IPS DF 4.7 (cell line): ENCODE measurements at regions not wholly inside any gene's neighbourhood (a gene's known extent, or its start where the extent isn't known, plus 50 kb on each side); places are given as distances from the start of the nearest gene placed in this dataset.
"Not testable (repeated sequence)": the region's sequence is repeated elsewhere in the genome, so short reads cannot be mapped to it uniquely, and the experiment has no call there.

Experiments used
- DNase-seq: peaks from one replicate; pipeline ENCODE4 v3.0.0-alpha.2; 2013; ENCODE audit warnings: low spot score; ENCODE audit errors: extremely low read depth

DNA sequence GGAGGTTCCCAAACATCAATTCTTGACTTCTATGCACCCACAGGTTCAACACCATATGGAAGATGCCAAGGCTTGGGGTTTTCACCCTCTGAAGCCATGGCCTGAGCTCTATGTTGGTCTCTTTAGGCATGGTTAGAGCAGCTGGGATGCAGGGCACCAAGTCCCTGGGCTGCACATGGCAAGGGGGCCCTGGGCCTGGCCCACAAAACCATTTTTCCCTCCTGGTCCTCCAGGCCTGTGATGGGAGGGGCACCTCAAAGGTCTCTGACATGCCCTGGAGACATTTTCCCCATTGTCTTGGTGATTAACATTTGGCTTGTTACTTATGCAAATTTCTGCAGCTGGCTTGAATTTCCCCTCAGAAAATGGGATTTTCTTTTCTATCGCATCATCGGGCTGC, 480.5 kb upstream of the IRAK1BP1 start:
- DNase-seq, result not testable (repeated sequence)

DNA sequence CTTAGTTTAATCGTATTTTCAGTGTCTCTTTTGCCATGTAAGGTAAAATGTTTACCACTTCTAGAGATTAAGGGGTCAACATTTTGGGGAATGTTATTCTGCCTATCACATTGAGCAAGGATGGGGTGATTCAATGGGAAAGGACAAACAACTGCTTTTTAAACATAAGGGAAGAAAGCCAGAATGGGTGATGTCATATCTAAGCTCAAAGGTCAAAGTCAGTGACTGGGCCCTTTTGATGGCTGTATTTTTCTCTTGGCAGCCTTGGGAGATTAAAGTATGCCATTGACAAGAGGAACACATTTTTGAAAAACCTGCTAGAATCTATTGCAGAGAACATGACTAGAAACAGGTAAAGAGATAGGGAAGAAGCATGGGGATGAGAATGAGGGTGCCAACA, 477.3 kb upstream of the IRAK1BP1 start:
- DNase-seq, result no peak

- DNase-seq, result no peak
Observed at GRCh38 chr6:78397499-78397898, 469.9 kb upstream of the IRAK1BP1 start.

- no peak for DNase-seq
Observed at GRCh38 chr6:78398292-78398691, 469.1 kb upstream of the IRAK1BP1 start.

DNA sequence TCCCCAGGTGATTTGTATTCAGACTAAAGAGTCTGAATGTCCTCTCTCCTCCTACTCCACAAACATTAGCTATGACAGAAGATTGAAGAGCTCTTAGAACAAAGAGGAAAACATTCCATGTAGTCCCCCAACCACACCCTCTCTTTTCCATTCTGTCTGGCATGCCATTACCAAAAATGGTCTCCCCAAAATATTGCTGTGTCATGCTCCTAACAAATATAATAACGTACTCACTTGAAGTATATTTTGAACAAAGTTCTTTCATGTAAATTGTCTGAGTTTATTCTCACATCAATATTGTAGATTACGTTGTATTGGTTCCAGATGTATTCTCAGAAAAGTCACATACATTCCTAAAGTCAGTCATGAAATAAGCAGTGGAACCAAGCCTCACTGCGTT, 467.3 kb upstream of the IRAK1BP1 start:
- DNase-seq, result no peak

- DNase-seq, result no peak
Observed at GRCh38 chr6:78427386-78427785, 440.0 kb upstream of the IRAK1BP1 start.

DNA sequence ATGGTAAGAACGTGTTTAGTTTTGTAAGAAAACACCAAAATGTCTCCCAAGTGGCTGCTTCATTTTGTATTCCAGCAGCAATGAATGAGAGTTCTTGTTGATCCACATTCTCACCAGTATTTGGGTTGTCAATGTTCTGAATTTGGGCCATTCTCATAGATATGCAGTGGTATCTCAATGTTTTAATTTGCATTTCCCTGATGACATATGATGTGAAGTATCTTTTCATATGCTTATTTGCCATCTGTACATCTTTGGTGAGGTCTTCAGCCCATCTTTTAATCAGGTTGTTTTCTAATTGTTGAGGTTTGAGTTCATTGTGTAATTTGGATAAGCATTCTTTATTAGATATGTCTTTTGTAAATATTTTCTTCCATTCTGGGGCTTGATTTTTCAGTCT, 436.8 kb upstream of the IRAK1BP1 start:
- no peak for DNase-seq

DNA sequence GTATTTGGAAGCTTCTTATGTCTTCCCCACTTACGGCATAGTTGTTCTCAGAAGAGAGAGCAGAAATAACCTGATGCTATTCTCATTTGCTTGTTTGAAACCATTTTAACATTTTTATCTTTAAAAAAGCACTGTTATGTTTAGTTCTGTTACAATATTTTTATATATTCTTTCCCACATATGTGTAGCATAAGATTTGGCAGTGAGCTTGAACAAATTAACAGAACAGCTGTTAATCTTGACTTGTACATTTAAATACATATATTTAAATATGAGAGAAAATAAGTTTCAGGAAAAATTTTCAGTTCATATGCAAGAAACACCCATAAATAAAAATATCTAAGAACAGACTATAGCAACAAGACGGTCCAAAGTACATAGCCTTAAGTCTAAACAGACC, 431.7 kb upstream of the IRAK1BP1 start:
- no peak for DNase-seq

DNA sequence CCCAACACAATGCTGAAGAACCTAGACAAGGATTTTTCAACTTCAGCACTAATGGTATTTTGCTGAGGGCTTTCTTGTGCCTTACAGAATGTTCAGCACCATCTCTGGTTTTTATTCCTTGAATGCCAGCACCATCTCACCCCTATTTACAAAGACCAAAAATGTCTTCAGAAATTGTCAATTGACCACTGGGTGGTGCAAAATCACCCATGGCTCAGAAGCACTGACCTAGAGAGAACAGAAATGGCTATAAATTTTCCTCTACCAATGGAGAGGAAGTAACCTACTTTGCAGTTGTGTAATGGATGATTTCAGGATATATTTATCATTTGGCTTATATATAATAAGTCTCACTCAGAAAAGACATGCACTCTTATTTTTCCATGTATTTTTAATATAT, 431.0 kb upstream of the IRAK1BP1 start:
- no peak for DNase-seq

DNA sequence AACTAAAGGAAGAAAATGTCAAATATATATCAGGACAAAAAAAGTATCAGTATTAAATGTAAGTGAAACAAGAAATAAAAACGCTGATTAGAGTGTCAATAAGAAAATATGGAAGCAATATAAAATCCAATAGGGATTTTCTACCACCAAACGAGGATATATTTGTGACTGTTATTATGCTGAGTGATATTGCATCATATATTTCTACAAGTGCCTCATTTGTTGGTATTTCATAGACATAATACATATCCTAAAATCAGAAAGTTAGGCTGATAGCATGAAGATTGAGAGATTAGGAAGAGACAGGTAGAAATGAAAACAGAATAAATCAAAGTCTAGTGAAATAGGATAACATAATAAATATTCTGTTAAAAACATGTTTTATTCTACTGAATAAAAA, 429.2 kb upstream of the IRAK1BP1 start:
- no peak for DNase-seq

- no peak for DNase-seq
Observed at GRCh38 chr6:78460711-78461110, 406.6 kb upstream of the IRAK1BP1 start.

GRCh38 chr6:78462728-78463127, 404.6 kb upstream of the IRAK1BP1 start:
- DNase-seq, result no peak

GRCh38 chr6:78465059-78465634, 402.2 kb upstream of the IRAK1BP1 start:
- no peak for DNase-seq

- no peak for DNase-seq
Observed at GRCh38 chr6:78476561-78476960, 390.8 kb upstream of the IRAK1BP1 start.

DNA sequence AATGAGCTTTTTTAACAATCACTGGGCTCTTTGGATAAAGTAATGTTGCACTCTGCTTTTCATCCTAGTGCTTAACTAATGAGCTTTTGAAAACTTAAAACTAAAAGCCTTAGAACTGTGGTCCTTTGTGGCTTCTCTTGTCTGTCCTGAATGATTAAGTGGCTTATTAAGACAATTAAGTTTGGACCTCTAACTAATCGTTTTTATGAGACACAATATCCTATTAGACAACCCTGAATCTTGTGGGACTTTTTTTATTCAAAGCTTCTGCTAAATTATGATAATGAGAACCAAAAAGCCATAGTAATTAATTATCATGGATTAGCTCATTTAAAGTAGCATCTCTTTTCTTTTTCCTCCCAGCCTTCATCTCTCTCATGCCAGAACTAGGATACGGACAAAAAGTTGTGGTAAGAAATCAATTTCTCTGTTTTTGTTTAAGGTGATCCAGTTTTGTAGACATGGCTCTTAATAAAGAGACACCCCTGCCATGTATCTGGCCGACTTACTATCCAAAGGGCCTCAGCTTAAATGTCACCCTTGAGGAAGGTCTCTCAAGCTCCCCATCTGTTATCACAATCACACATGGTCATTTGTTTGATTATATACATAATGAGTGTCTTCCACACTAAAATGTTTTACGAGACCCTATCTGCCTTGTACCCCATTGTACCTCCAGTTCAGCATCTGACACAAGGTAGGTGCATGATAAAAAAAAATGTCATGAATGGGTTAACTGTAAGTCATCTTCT, 384.4 kb upstream of the IRAK1BP1 start:
- DNase-seq, result no peak

DNA sequence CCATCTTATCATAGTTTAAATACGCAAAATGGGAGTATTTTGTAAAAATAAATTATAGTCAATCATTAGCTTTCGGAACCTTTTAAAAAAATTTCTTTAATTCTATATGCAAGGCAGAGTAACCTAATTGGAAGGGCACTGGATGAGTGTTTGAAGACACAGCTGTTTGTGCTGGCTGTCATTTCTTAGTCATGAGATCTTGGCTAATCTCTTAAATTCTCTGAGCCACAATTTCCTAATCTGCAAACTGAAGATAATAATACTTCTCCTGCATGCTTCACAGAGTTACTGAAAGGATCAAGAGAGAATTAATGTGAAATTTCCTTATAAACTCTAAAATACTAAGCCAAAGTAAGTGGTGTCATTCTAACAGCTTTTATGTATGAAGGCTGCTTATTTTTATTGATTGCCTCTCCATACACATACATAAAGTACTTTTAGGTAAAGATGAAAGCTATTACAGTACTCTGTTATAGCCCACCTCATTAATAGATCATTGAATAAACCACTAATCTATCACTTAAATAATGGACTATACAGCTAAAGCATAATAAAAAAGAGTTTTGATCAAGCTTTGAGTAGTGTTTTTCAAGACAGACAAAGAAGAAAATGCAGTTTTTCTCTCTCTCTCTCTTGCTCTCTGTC, 383.7 kb upstream of the IRAK1BP1 start:
- no peak for DNase-seq

DNA sequence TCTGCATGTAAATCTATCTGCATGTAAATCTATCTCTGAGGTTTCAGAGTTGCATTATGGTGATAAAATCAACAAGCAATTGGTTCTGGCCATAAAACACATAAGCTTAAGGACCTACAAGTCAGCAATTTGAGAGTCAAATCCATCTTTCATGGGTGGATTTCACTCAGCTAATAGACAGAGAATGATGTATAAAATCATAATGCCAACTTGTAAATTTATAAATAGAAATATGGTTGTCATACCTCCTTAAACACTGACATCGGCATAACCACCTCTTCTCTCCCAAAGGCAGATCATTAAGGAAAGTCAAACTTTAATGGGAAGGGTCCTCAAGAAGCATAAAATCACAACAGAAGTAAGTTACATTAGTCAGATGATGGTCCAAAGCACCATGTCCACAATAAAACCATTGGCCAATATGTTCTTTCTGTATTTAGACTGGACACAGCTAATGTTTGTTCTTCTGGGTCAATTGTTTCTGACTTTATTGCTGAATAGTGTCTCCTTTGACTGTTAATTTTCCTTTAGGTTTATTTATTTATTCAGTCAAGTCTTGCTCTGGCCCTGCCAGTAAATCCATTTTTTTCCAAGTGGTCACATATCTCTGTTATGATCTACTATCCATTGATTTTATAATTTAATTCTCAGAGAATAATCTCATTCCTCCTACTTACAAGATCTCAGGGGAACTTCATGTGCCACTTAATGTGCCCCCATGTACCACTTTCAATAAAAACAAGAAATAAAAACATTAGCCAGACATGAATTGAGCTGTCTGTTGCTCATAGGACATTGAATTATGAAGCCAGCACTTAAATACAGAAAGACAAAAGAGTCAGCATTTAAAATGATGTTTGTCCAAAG, 382.9 kb upstream of the IRAK1BP1 start:
- no peak for DNase-seq

DNA sequence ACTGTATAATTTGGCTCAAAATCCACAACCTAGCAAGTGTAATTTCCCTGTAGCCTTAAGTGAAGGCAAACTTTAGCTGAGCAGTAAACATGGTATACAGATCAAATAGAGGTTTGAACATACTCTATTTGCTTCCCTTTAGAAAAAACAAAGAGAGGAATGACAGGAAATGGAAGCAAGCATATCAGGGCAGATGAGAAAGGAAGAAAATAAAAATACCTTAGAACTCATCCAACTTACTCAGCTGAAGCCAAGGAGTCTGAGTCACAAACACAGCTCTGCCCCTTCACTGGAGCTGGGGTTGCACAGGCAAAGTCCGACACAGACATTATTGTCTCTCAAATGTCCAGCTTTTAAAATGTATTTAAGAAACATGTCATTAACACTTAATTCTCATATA, 379.9 kb upstream of the IRAK1BP1 start:
- DNase-seq, result no peak

GRCh38 chr6:78489874-78490273, 377.5 kb upstream of the IRAK1BP1 start:
- DNase-seq, result no peak

DNA sequence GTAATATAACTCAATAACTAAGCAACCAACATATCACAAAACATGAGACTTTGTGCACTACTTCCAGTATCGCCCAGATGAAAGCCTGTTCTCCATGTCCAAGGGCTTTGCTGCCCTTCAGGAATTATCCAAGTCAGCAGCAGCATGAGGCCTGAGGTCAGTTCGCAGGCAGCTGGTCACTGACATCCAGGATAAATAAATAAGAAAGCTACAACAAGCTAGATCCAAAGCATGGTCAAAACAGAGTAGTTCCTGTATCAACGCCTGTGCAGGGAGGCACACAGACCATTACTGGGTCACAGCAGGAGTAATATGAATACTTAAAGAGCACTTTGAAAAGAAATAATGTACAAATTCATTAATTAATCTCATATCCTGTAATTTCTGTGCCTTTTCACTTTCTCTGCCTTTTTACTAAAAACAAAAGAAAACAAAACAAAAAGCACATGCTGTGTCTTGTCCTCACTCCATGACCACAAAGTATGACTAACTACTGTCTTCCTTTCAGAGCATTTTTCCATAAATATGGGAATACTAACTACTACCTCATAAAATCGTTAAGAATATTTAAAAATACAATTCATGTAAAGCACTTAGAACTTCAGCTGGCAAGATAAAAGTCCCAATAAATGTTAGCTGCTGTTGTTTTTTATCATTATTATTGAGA, 374.9 kb upstream of the IRAK1BP1 start:
- no peak for DNase-seq

GRCh38 chr6:78500299-78501089, 366.9 kb upstream of the IRAK1BP1 start:
- DNase-seq, result no peak
